ENCODE measurements at regions not wholly inside any gene's neighbourhood (a gene's known extent, or its start where the extent isn't known, plus 50 kb on each side); places are given as distances from the start of the nearest gene placed in this dataset.
A peak's percentile ranks its signal among the peaks of the same experiment; 100 is the strongest.

DNA sequence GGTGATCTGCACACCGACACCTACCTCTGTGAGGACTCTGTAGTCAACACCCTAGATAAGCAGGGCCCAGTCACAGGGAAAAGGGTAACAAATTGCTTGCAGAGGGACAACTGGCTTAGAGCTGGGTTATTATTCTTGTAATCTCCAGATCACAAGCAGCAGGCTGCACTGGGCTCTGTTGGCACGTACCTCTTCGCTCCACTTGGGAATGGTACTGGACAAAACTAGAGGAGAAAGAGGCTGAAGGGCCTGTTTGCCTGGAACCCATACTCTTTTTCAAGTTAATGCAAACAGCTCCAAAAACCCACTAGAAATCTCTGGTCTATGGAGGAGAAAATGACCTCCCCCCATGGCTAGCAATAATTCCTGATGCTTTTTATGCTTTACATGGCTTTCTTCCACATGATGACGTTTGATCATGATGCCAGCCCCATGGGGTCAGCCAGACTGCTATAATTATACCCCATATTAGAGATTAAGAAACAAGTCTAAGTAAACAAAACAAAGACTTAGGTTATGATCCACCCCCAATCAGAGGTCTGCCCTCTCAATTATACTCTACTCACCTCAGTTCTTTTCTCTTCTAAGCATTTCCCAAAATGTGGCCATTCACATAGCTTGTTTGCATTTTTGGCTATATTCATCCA is 190.0 kb downstream of the UNC5CL start:
- CTCF ChIA-PET: no interaction called here
- POLR2A ChIA-PET (ENCODE audit: low non-redundant PET): no interaction called here
- no peak overlapping the region for H3K27ac ChIP-seq (ENCODE audit: low read depth, low read length, poor library complexity, severe bottlenecking)
- no TSS peak for BruUV-seq (replicated peaks)
- no peak for DNase-seq (ENCODE audit: low spot score)
- peaks cover 16% of the 10 kb centered on the region for H3K4me1 ChIP-seq (ENCODE audit: insufficient read depth, low read length, poor library complexity, severe bottlenecking)
- H3K36me3 ChIP-seq (ENCODE audit: insufficient read depth, low read length, poor library complexity, severe bottlenecking): no peaks in the 10 kb centered on the region
- intact Hi-C loops (cut with micrococcal nuclease; ENCODE audit: unreplicated experiment): loop anchor here (5.0 kb wide), 1 partner anchor 1487 kb away; no protein-coding TSS in a partner anchor
- H3K27me3 ChIP-seq (replicated peaks; ENCODE audit: insufficient read depth, low read depth, low read length, poor library complexity): no peaks in the 10 kb centered on the region
- no peak overlapping the region for H3K4me3 ChIP-seq (ENCODE audit: low read depth, low read length, poor library complexity, severe bottlenecking)
- no peaks in the 10 kb centered on the region for H3K9me3 ChIP-seq (ENCODE audit: low read depth, low read length, poor library complexity, severe bottlenecking)
- TF ChIP-seq, protein P1, sequence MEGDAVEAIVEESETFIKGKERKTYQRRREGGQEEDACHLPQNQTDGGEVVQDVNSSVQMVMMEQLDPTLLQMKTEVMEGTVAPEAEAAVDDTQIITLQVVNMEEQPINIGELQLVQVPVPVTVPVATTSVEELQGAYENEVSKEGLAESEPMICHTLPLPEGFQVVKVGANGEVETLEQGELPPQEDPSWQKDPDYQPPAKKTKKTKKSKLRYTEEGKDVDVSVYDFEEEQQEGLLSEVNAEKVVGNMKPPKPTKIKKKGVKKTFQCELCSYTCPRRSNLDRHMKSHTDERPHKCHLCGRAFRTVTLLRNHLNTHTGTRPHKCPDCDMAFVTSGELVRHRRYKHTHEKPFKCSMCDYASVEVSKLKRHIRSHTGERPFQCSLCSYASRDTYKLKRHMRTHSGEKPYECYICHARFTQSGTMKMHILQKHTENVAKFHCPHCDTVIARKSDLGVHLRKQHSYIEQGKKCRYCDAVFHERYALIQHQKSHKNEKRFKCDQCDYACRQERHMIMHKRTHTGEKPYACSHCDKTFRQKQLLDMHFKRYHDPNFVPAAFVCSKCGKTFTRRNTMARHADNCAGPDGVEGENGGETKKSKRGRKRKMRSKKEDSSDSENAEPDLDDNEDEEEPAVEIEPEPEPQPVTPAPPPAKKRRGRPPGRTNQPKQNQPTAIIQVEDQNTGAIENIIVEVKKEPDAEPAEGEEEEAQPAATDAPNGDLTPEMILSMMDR (conservative IDR thresholded peaks at IDR 0.05; ENCODE audit: low read depth, low read length): no peak
- TF ChIP-seq EZH2 (IDR thresholded peaks at IDR 0.05; ENCODE audit: borderline replicate concordance, low read depth, low read length, poor library complexity, severe bottlenecking): no peak

GRCh38 chr6:40848038-40848437 is 191.0 kb downstream of the UNC5CL start:
- BruUV-seq (replicated peaks): no TSS peak
- ChIA-PET CTCF (interaction anchor here (0.7 kb wide), 1 partner anchor 116 kb away, joined by 4 read pairs; no protein-coding TSS in a partner anchor), POLR2A (ENCODE audit: low non-redundant PET) (no interaction called here)
- no peak overlapping the region for H3K4me3 ChIP-seq (ENCODE audit: low read depth, low read length, poor library complexity, severe bottlenecking)
- no peaks in the 10 kb centered on the region for H3K9me3 ChIP-seq (ENCODE audit: low read depth, low read length, poor library complexity, severe bottlenecking)
- peaks cover 25% of the 10 kb centered on the region for H3K4me1 ChIP-seq (ENCODE audit: insufficient read depth, low read length, poor library complexity, severe bottlenecking)
- no peak for TF ChIP-seq EZH2 (IDR thresholded peaks at IDR 0.05; ENCODE audit: borderline replicate concordance, low read depth, low read length, poor library complexity, severe bottlenecking)
- TF ChIP-seq, protein P1 (conservative IDR thresholded peaks at IDR 0.05; ENCODE audit: low read depth, low read length): no peak
- intact Hi-C loops (cut with micrococcal nuclease; ENCODE audit: unreplicated experiment): loop anchor here (5.0 kb wide), 1 partner anchor 1486 kb away; no protein-coding TSS in a partner anchor
- no peak overlapping the region for H3K27ac ChIP-seq (ENCODE audit: low read depth, low read length, poor library complexity, severe bottlenecking)
- H3K36me3 ChIP-seq (ENCODE audit: insufficient read depth, low read length, poor library complexity, severe bottlenecking): no peaks in the 10 kb centered on the region
- no peak for DNase-seq (ENCODE audit: low spot score)
- H3K27me3 ChIP-seq (replicated peaks; ENCODE audit: insufficient read depth, low read depth, low read length, poor library complexity): no peaks in the 10 kb centered on the region

DNA sequence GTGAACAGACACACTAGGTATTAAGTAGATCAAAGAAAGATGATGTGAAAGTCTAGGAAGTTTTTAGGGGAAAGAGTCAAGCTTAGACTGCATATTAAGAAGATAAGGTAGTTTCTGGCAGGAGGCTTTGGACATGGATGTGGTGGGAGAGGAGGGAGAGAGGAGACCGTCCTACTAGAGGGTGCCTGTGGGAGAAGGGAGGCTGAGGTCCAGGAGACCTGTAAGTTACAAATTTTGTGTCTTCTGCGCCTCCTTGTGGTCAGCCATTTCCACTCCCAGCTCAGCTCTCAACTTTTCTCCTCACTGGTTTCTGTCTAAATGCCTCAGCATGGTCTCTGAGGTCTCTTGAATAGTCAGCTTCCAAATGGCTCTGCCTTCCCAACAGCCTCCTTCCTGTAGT is 193.5 kb downstream of the UNC5CL start:
- POLR2A ChIA-PET (ENCODE audit: low non-redundant PET): no interaction called here
- BruUV-seq (replicated peaks): no TSS peak
- TF ChIP-seq EZH2 (IDR thresholded peaks at IDR 0.05; ENCODE audit: borderline replicate concordance, low read depth, low read length, poor library complexity, severe bottlenecking): no peak
- TF ChIP-seq, protein P1 (conservative IDR thresholded peaks at IDR 0.05; ENCODE audit: low read depth, low read length): peak; percentile 79
- Histone ChIP-seq H3K27me3 (replicated peaks; ENCODE audit: insufficient read depth, low read depth, low read length, poor library complexity) (no peaks in the 10 kb centered on the region), H3K36me3 (ENCODE audit: insufficient read depth, low read length, poor library complexity, severe bottlenecking) (no peaks in the 10 kb centered on the region), H3K27ac (ENCODE audit: low read depth, low read length, poor library complexity, severe bottlenecking) (no peak overlapping the region), H3K4me3 (ENCODE audit: low read depth, low read length, poor library complexity, severe bottlenecking) (no peak overlapping the region), H3K9me3 (ENCODE audit: low read depth, low read length, poor library complexity, severe bottlenecking) (no peaks in the 10 kb centered on the region), H3K4me1 (ENCODE audit: insufficient read depth, low read length, poor library complexity, severe bottlenecking) (peaks cover 30% of the 10 kb centered on the region)
- CTCF ChIA-PET: no interaction called here
- intact Hi-C loops (cut with micrococcal nuclease; ENCODE audit: unreplicated experiment): loop anchor here (5.0 kb wide), 1 partner anchor 1483 kb away; no protein-coding TSS in a partner anchor
- DNase-seq (ENCODE audit: low spot score): peak; percentile 71
